Transverse colon (tissue), 4 donors: ENCODE measurements at regions not wholly inside any gene's neighbourhood (a gene's known extent, or its start where the extent isn't known, plus 50 kb on each side); places are given as distances from the start of the nearest gene placed in this dataset.
"Not testable (repeated sequence)": the region's sequence is repeated elsewhere in the genome, so short reads cannot be mapped to it uniquely, and the experiment has no call there.

Experiments used
- DNase-seq: peaks from one replicate; pipeline ENCODE4 v3.0.0-alpha.2; 2019
- H3K27ac ChIP-seq, 4 donors: fragments of 200-600 bp; sonication (generic); 2 replicates each; pipeline ENCODE4 v1.5.1; 2016 to 2018; ENCODE audit warnings: inconsistent platforms in 4 of 4
- H3K27me3 ChIP-seq: fragments of 200-600 bp; sonication (generic); 2 replicates; pipeline ENCODE4 v1.5.1; 2017; ENCODE audit warnings: inconsistent platforms
- H3K36me3 ChIP-seq, 4 donors: fragments of 200-600 bp; sonication (generic); 2 replicates each; pipeline ENCODE4 v1.5.1; 2017 to 2019; ENCODE audit warnings: inconsistent platforms in 4 of 4
- H3K4me1 ChIP-seq, 4 donors: fragments of 200-600 bp; sonication (generic); 2 replicates each; pipeline ENCODE4 v1.5.1; 2017 to 2020; ENCODE audit warnings: inconsistent platforms in 4 of 4
- H3K4me3 ChIP-seq, 4 donors: fragments of 200-600 bp; sonication (generic); 1 replicate in 1 of 4; 2 replicates in 3 of 4; pipeline versions ENCODE4 v1.5.1 to v1.6.1; 2017 to 2019; ENCODE audit warnings: inconsistent platforms in 4 of 4
- H3K9me3 ChIP-seq, 2 donors: fragments of 200-600 bp; sonication (generic); 2 replicates each; pipeline ENCODE4 v1.5.1; 2017 to 2019; ENCODE audit warnings: inconsistent platforms in 2 of 2
- EP300 ChIP-seq: sonication (generic); formaldehyde crosslinking; IDR thresholded peaks from one replicate; pipeline ENCODE4 v1.6.1; 2017; ENCODE audit warnings: antibody characterized with exemption, low read depth
- POLR2A ChIP-seq: fragments of 450-650 bp; IDR thresholded peaks from one replicate; pipeline ENCODE4 v1.6.1; 2016; ENCODE audit warnings: antibody characterized with exemption, mild to moderate bottlenecking, moderate library complexity
- POLR2AphosphoS5 ChIP-seq, 3 donors: sonication (generic); formaldehyde crosslinking; IDR thresholded peaks; one replicate each; pipeline ENCODE4 v1.6.1; 2016; ENCODE audit warnings: antibody characterized with exemption in 3 of 3
- WGBS, 2 donors: methylation state at CpG; one replicate each; pipeline ENCODE4 v1.1.5; 2018; ENCODE audit warnings: low coverage in 1 of 2; 5-methylcytosine and 5-hydroxymethylcytosine counted together
- in situ Hi-C, 4 donors: fragments of 200-750 bp; cut with MboI; loops; one replicate each; pipeline versions ENCODE4 v1.15.0 to v1.15.1; 2017; ENCODE audit warnings: low sequenced_read_pairs in 3 of 4, low pct_ligation_motif_present in 1 of 4, low pct_unique_long_range_greater_than_20kb in 1 of 4
- intact Hi-C: fragments of 100-400 bp; cut with DNase I; formaldehyde crosslinking; loops from one replicate; pipeline ENCODE4 v1.15.1; 2023; ENCODE audit warnings: low total_unique reads
- TF ChIP-seq, protein P1 (sequence below), 5 experiments: fragments of 200-600 bp in 3 of 5; fragments of 450-650 bp in 2 of 5; sonication (generic) in 3 of 5; IDR thresholded peaks; 1 replicate in 2 of 5; 2 replicates in 3 of 5; pipeline ENCODE4 v1.5.1; 2016 to 2017; ENCODE audit warnings: antibody characterized with exemption in 5 of 5, inconsistent platforms in 3 of 5, mild to moderate bottlenecking in 2 of 5, moderate library complexity in 1 of 5

DNA sequence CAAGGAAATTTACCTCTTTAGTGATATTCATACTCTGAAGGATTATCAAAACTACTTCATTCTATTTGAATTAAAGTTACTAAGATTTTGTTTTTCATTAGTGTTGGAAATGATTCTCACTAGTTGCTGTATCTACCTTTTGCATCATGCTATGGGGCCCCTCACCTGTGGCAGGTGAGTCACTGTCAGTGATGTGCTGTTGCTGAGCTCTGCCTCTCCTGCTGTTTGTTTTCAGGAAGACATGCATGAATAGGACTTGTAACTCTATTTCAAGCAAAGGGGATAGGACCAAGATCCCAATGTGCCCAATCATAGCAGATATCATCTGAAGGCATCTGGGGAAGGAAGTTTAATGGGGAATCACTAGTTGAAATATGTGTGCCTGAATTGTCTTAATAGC, 57.4 kb upstream of the AGR3 start:
- peaks cover 0 to 10% (median 0%) of the 10 kb centered on the region in 4 donors for H3K4me1 ChIP-seq
- no peak for TF ChIP-seq POLR2A
- TF ChIP-seq EP300, result no peak
- TF ChIP-seq, protein P1, sequence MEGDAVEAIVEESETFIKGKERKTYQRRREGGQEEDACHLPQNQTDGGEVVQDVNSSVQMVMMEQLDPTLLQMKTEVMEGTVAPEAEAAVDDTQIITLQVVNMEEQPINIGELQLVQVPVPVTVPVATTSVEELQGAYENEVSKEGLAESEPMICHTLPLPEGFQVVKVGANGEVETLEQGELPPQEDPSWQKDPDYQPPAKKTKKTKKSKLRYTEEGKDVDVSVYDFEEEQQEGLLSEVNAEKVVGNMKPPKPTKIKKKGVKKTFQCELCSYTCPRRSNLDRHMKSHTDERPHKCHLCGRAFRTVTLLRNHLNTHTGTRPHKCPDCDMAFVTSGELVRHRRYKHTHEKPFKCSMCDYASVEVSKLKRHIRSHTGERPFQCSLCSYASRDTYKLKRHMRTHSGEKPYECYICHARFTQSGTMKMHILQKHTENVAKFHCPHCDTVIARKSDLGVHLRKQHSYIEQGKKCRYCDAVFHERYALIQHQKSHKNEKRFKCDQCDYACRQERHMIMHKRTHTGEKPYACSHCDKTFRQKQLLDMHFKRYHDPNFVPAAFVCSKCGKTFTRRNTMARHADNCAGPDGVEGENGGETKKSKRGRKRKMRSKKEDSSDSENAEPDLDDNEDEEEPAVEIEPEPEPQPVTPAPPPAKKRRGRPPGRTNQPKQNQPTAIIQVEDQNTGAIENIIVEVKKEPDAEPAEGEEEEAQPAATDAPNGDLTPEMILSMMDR (IDR thresholded peaks at IDR 0.05), result no peak
- TF ChIP-seq POLR2AphosphoS5 (IDR thresholded peaks at IDR 0.05), result no peak

DNA sequence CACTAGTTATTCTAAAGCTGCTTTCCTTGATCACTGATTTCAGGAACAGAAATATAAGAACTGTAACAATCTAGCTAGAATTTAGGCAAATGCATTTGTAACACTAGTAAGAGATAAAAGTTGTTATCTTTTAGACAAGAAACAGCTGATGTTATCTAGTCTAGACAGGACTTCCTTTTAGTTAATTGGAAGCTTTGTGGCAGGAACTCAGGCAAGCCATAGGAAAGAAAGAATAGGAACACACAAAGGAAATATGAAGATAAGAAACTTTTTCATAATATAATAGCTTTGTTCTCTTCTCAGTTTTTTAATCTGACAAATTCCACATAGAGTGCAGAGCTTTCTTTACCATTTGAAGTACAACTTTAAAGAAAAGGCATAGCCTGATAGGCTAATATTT, 59.0 kb upstream of the AGR3 start:
- in situ Hi-C loops, result no loop called here
- intact Hi-C loops, result no loop called here
- TF ChIP-seq POLR2AphosphoS5 (IDR thresholded peaks at IDR 0.05) (no peak), POLR2A (no peak)
- peaks cover 0 to 5% (median 0%) of the 10 kb centered on the region in 4 donors for H3K4me1 ChIP-seq
- no peak overlapping the region for H3K4me3 ChIP-seq
- H3K9me3 ChIP-seq, result no peaks in the 10 kb centered on the region
- H3K27me3 ChIP-seq, result no peaks in the 10 kb centered on the region
- DNase-seq, result no peak
- H3K36me3 ChIP-seq, result no peaks in the 10 kb centered on the region
- no peak overlapping the region for H3K27ac ChIP-seq

More for the DNA sequence above, 57.4 kb upstream of the AGR3 start:
- no peak overlapping the region for H3K4me3 ChIP-seq
- no peaks in the 10 kb centered on the region for H3K27me3 ChIP-seq
- no peak overlapping the region for H3K27ac ChIP-seq
- intact Hi-C loops, result no loop called here
- no peaks in the 10 kb centered on the region for H3K36me3 ChIP-seq
- H3K9me3 ChIP-seq, result no peaks in the 10 kb centered on the region
- in situ Hi-C loops, result no loop called here
- DNase-seq, result no peak

DNA sequence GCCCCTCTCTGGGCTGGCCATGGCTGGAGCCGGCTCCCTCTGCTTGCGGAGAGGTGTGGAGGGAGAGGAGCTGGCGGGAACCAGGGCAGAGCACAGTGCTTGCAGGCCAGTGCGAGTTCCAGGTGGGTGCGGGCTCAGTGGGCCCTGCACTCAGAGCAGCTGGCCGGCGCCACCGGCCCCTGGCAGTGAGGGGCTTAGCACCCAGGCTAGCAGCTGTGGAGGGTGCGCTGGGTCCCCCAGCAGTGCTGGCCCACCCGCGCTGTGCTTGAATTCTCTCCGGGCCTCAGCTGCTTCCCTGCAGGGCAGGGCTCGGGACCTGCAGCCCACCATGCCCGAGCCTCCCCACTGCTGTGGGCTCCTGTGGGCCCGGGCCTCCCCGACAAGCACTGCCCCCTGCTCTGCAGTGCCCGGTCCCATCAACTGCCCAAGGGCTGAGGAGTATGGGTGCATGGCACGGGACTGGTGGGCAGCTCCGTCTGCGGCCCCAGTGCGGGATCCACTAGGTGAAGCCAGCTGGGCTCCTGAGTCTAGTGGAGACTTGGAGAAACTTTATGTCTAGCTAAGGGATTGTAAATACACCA, 61.2 kb upstream of the AGR3 start:
- TF ChIP-seq POLR2AphosphoS5 (IDR thresholded peaks at IDR 0.05) (no peak), EP300 (no peak), POLR2A (no peak)
- TF ChIP-seq, protein P1 (IDR thresholded peaks at IDR 0.05), result no peak
- Histone ChIP-seq H3K4me1 (no peaks in the 10 kb centered on the region), H3K27me3 (no peaks in the 10 kb centered on the region), H3K9me3 (peaks cover 1 to 4% of the 10 kb centered on the region in 2 donors), H3K27ac (no peak overlapping the region), H3K36me3 (no peaks in the 10 kb centered on the region), H3K4me3 (no peak overlapping the region)
- DNase-seq, result no peak
- in situ Hi-C loops (no loop called here), intact Hi-C loops (no loop called here)
- 96% methylated on average over 21 of the region's 21 CpGs; no CpG with 5 or more reads in 1 of the 2 donors for WGBS, 2 donors

DNA sequence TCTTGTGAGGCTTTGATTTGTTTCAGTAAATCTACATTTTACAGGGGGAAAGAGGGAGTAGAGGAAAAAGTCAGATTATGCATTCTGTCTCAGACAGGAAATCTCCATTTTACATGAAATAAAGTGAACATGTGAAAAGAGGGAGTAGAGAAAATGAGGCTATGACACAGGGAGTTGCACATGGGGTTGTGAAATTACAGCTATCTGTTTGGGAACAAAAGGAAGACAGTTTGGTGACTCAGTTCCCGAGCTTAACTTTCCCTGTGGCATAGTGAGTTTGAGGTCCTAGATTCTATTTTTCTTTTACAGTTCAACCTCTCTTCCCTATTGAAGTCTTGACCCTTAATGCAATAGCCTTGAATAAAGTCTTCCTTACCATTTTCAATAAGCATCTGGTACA, 63.2 kb upstream of the AGR3 start:
- Histone ChIP-seq H3K27ac (no peak overlapping the region), H3K9me3 (peaks cover 7 to 12% of the 10 kb centered on the region in 2 donors), H3K4me3 (no peak overlapping the region), H3K36me3 (no peaks in the 10 kb centered on the region), H3K4me1 (no peaks in the 10 kb centered on the region), H3K27me3 (no peaks in the 10 kb centered on the region)
- WGBS, 2 donors, result 69 to 89% methylated on average over 1 of the region's 1 CpG
- TF ChIP-seq, protein P1 (IDR thresholded peaks at IDR 0.05), result no peak
- no peak for TF ChIP-seq POLR2A
- TF ChIP-seq POLR2AphosphoS5 (IDR thresholded peaks at IDR 0.05), result no peak
- TF ChIP-seq EP300, result no peak
- intact Hi-C loops (loop anchor here (5.0 kb wide), 1 partner anchor 1137 kb away; no protein-coding TSS in a partner anchor), in situ Hi-C loops (no loop called here)
- no peak for DNase-seq

DNA sequence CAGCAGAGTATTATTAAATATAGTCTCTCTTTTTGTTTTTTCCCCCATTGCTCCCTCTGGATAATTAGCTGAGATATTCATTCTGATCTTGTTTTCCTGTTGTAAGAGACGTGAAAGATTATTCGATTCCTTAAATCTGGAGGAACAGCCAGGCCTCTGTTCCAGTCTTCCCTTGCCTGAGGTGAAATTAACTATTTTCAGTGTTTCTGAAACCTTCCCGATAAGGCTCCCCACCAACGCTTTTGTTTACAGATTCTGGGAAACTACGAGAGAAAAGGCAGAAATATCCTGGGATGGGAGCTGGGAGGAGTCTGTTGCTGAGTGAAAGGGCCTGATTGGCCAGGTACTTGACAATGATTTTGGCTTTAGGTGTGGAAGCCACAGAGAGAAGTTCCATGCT, 63.6 kb upstream of the AGR3 start:
- intact Hi-C loops, result loop anchor here (5.0 kb wide), 1 partner anchor 1137 kb away; no protein-coding TSS in a partner anchor
- in situ Hi-C loops, result no loop called here
- Histone ChIP-seq H3K9me3 (peaks cover 7 to 12% of the 10 kb centered on the region in 2 donors), H3K4me1 (no peaks in the 10 kb centered on the region), H3K36me3 (no peaks in the 10 kb centered on the region), H3K27me3 (no peaks in the 10 kb centered on the region), H3K4me3 (no peak overlapping the region), H3K27ac (no peak overlapping the region)
- 91 to 92% methylated on average over 5 of the region's 5 CpGs for WGBS, 2 donors
- TF ChIP-seq POLR2AphosphoS5 (IDR thresholded peaks at IDR 0.05), result no peak
- TF ChIP-seq, protein P1 (IDR thresholded peaks at IDR 0.05), result no peak
- no peak for TF ChIP-seq POLR2A
- TF ChIP-seq EP300, result no peak
- no peak for DNase-seq

DNA sequence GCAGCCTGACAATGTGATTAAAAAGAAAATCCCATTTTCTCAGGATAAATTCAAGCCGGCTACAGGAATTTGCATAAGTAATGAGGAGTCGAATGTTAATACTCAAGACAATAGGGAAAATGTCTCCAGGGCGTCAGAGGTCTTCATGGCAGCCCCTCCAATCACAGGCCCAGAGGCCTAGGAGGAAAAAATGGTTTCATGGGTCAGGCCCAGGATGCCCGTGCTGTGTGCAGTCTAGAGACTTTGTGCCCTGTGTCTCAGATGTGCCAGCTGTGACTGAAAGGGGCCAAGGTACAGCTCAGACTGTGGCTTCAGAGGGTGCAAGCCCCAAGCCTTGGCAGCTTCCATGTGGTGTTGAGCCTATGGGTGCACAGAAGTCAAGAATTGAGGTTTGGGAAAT, 66.3 kb upstream of the AGR3 start:
- WGBS, 2 donors, result 87 to 94% methylated on average over 3 to 4 of the region's 4 CpGs
- H3K27ac ChIP-seq, H3K4me1 ChIP-seq, DNase-seq, H3K36me3 ChIP-seq, in situ Hi-C loops, H3K4me3 ChIP-seq, H3K27me3 ChIP-seq: not testable (repeated sequence)
- H3K9me3 ChIP-seq, result peaks cover 7 to 12% of the 10 kb centered on the region in 2 donors
- intact Hi-C loops, result loop anchor here (5.0 kb wide), 1 partner anchor 1134 kb away; no protein-coding TSS in a partner anchor
